Naive thymus-derived CD8-positive, alpha-beta T cell (primary cell): ENCODE measurements at regions not wholly inside any gene's neighbourhood (a gene's known extent, or its start where the extent isn't known, plus 50 kb on each side); places are given as distances from the start of the nearest gene placed in this dataset.

ENCODE experiments used
- ATAC-seq, 2 donors: fragments of 150-1000 bp; cut with Tn5 transposase in 1 of 2; sonication (Bioruptor Pico), chemical (Tn5 transposase) in 1 of 2; 1 replicate in 1 of 2; 2 replicates in 1 of 2; pipeline ENCODE4 v1.10.0; 2021; ENCODE audit warnings: mild to moderate bottlenecking in 2 of 2, moderate library complexity in 2 of 2
- POLR2A ChIA-PET: fragments of 350-600 bp; sonication (Branson Sonifier 250); formaldehyde crosslinking; loops from one replicate; lab custom pipeline; 2021; ENCODE audit warnings: antibody characterized with exemption; lab: Charles Lee
- DNase-seq, 10 donors: peaks; one replicate each; pipeline versions ENCODE4 v3.0.0 to v3.0.0-alpha.2; 2020 to 2022
- H3K27ac Mint-ChIP-seq, 10 donors: one replicate each; pipeline ENCODE4 v1.8.0; 2020 to 2022; ENCODE audit warnings: mild to moderate bottlenecking in 10 of 10, mixed read lengths in 10 of 10, moderate library complexity in 4 of 10, inconsistent platforms in 1 of 10
- H3K27me3 Mint-ChIP-seq, 5 donors: one replicate each; pipeline ENCODE4 v1.8.0; 2021 to 2022; ENCODE audit warnings: mixed read lengths in 5 of 5
- H3K36me3 Mint-ChIP-seq, 3 donors: one replicate each; pipeline ENCODE4 v1.8.0; 2020 to 2022; ENCODE audit warnings: mixed read lengths in 3 of 3, mild to moderate bottlenecking in 2 of 3, inconsistent platforms in 1 of 3
- H3K4me1 Mint-ChIP-seq, 4 donors: one replicate each; pipeline ENCODE4 v1.8.0; 2021 to 2022; ENCODE audit warnings: mixed read lengths in 4 of 4
- H3K4me3 Mint-ChIP-seq, 10 donors: one replicate each; pipeline ENCODE4 v1.8.0; 2020 to 2022; ENCODE audit warnings: mild to moderate bottlenecking in 10 of 10, mixed read lengths in 10 of 10, moderate library complexity in 6 of 10, inconsistent platforms in 1 of 10
- H3K9me3 Mint-ChIP-seq, 9 donors: one replicate each; pipeline ENCODE4 v1.8.0; 2020 to 2022; ENCODE audit warnings: mixed read lengths in 9 of 9, mild to moderate bottlenecking in 3 of 9, inconsistent platforms in 1 of 9, moderate library complexity in 1 of 9

DNA sequence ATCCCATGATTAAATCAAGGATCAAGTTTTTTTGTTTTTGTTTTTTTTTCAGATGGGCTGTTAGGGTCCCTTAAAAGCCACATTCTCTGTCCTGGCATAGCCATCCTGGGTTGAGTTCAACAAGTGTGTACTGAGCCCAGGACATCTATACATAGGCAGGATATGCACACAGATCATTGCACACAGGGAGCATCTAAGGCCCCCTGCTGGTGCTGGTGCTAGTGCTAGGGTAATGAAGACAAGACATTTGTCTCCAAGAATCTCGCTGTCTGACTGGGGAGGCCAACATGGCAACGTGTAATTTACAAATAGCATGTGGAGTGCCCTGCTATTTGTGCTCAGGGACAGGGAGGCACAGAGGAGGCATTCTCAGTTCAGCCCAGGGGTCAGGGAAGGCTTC, 124.5 kb downstream of the VAPA start:
- Mint-ChIP-seq H3K27me3 (peaks cover 0 to 12% (median 4%) of the 10 kb centered on the region in 5 donors), H3K4me1 (peaks cover 3 to 7% (median 5%) of the 10 kb centered on the region in 4 donors), H3K36me3 (peaks cover 0 to 10% (median 7%) of the 10 kb centered on the region in 3 donors), H3K4me3 (no peak overlapping the region), H3K27ac (no peak overlapping the region), H3K9me3 (peaks cover 0 to 23% (median 13%) of the 10 kb centered on the region in 9 donors)
- ATAC-seq (no peak), DNase-seq (no peak)
- POLR2A ChIA-PET = no interaction called here

DNA sequence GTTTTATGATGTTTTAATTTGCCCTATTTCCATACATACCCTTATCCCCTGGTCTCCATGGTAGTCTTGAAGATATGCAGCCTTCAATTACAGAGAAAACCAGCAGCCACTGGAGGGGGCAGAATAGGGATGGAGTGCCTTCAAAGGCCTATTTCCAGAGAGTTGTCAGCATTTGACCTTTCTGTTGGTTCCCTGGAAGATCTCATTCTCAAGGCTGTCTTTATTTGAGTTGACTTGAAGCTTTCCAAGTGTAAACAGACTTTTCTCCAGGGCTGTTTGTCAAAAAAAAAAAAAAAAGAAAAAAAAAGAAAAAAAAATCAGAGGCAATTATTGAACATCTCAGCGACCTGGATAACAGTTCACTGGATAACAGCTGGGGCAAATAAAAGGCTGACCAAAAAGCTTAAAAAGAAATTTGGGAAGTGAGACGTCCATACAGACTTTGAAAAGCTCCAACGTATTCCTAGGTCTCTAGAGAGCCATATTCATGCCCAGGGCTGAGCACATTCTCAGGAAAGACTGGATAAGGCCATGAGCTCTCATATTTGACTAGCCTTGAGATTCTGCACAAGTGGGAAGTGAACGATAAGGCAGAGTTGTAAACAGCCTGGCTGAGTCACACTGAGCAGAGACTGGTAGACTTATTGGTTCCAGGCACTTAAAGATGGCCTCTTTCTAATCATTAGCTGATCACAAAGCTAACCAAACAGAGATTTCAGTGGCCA, 126.6 kb downstream of the VAPA start:
- no peak for ATAC-seq
- H3K4me3 Mint-ChIP-seq = no peak overlapping the region
- POLR2A ChIA-PET = interaction anchor here (0.6 kb wide), 1 partner anchor 33 kb away, joined by 7 read pairs; no protein-coding TSS in a partner anchor
- no peak for DNase-seq
- H3K27ac Mint-ChIP-seq = no peak overlapping the region
- H3K4me1 Mint-ChIP-seq = peaks cover 0 to 4% (median under 1%) of the 10 kb centered on the region in 4 donors
- H3K9me3 Mint-ChIP-seq = peaks cover 0 to 31% (median 13%) of the 10 kb centered on the region in 9 donors
- H3K36me3 Mint-ChIP-seq = peaks cover 0 to 18% (median 7%) of the 10 kb centered on the region in 3 donors
- H3K27me3 Mint-ChIP-seq = peaks cover 0 to 12% (median 7%) of the 10 kb centered on the region in 5 donors

DNA sequence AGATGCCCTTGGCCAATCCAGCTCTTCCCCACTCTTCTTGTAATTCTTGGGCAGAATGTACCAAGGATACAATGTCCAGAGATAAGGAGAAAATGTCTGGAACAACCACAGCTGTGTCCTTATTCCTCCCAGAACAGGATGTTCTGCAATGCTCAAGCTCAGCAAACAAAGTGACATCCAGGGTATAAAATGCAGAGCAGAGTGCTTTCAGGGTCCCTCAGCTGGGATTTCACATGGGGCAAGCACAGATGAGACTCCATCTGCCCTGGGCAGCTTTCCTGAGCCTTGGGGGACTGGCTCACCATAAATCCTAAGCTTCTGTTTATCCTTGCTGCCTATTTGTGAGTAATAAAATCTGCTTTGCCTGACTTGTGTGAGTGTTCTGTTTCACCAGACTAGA, 127.4 kb downstream of the VAPA start:
- DNase-seq = no peak
- Mint-ChIP-seq H3K27me3 (peaks cover 0 to 12% (median 7%) of the 10 kb centered on the region in 5 donors), H3K4me3 (no peak overlapping the region), H3K9me3 (peaks cover 0 to 31% (median 13%) of the 10 kb centered on the region in 9 donors), H3K27ac (no peak overlapping the region), H3K36me3 (peaks cover 0 to 18% (median 7%) of the 10 kb centered on the region in 3 donors), H3K4me1 (peaks cover 0 to 2% (median under 1%) of the 10 kb centered on the region in 4 donors)
- no peak for ATAC-seq
- POLR2A ChIA-PET = no interaction called here

DNA sequence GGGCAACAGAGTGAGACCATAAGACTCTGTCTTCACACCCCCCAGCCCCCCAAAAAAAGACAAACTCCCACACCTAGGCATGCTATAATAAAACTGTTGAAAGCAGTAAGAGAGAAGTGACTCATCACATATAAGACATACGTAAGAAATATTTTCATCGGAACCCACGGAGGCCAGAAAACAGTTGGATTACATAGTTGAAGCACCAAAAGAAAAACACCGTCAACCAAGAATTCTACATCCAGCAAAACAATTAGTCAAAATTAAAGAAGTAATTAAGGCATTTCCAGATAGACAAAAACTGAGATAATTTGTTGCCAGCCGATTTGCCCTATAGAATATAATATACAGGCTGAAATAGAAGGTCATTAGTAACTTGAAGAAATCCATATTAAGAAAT, 128.7 kb downstream of the VAPA start:
- POLR2A ChIA-PET = no interaction called here
- H3K27me3 Mint-ChIP-seq = peaks cover 0 to 12% (median 7%) of the 10 kb centered on the region in 5 donors
- H3K9me3 Mint-ChIP-seq = peaks cover 0 to 31% (median 13%) of the 10 kb centered on the region in 9 donors
- ATAC-seq (no peak), DNase-seq (no peak)
- peaks cover 0 to 18% (median 7%) of the 10 kb centered on the region in 3 donors for H3K36me3 Mint-ChIP-seq
- no peak overlapping the region for H3K27ac Mint-ChIP-seq
- H3K4me1 Mint-ChIP-seq = peaks cover 0 to 2% (median 0%) of the 10 kb centered on the region in 4 donors
- no peak overlapping the region for H3K4me3 Mint-ChIP-seq

DNA sequence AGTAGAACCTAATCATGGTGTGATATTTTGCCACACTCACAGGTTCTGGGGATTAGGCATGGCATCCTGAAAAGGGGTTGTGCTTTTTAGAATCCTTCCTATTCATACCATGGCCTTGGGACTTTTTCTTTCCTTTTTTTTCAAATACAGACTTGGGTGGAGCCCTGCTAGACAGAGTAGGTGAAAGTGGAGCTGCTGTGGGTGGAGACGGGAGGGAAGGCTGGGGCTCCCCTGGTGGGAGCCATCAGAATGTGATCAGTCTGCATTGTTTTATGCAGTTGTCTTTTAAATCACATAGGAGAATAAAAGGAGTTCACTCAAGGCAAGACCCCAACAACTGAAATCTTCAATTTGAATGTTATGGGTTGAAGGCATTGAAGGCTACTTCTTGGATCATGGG, 130.2 kb downstream of the VAPA start:
- Mint-ChIP-seq H3K36me3 (peaks cover 0 to 18% (median 7%) of the 10 kb centered on the region in 3 donors), H3K9me3 (peaks cover 0 to 31% (median 13%) of the 10 kb centered on the region in 9 donors), H3K4me1 (peaks cover 0 to 2% (median 0%) of the 10 kb centered on the region in 4 donors), H3K4me3 (no peak overlapping the region), H3K27ac (no peak overlapping the region), H3K27me3 (peaks cover 0 to 12% (median 9%) of the 10 kb centered on the region in 5 donors)
- ATAC-seq = no peak
- no peak for DNase-seq
- POLR2A ChIA-PET = no interaction called here

DNA sequence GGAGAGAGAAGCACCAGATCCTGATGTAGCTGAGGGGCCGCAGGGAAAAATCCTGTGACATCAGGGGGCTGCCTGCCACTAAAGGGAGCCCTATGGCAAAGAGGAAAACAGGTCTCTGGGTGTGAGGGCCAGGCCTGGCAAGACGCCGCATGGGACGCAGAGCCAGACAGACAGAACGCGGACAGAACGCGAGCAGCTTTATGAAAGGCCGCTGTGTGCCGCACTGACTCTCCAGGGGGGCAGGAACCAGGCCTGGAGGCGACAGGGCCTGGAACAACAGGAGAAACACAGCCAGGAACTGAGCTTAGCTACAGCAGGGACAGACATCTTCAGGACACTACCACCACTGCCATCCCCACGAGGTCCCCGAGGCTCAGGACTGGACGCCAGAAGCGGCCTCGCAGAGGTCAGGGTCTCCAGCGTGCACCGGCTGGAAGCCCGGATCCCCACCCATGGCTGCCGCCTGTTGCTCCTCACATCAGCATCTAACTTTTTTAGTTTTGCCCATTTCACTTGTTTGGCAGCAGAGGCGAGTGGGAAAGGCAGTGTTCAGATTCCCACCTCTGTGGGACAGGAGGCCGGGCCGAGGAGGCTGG, 131.6 kb downstream of the VAPA start:
- POLR2A ChIA-PET = no interaction called here
- H3K4me3 Mint-ChIP-seq = no peak overlapping the region
- no peak for ATAC-seq
- H3K36me3 Mint-ChIP-seq = peaks cover 0 to 18% (median 7%) of the 10 kb centered on the region in 3 donors
- DNase-seq = no peak
- peaks cover 0 to 31% (median 13%) of the 10 kb centered on the region in 9 donors for H3K9me3 Mint-ChIP-seq
- peak overlapping the region in 1 of 10 donors; percentile 21 for H3K27ac Mint-ChIP-seq
- peaks cover 0 to 2% (median 0%) of the 10 kb centered on the region in 4 donors for H3K4me1 Mint-ChIP-seq
- peaks cover 0 to 15% (median 9%) of the 10 kb centered on the region in 5 donors for H3K27me3 Mint-ChIP-seq

DNA sequence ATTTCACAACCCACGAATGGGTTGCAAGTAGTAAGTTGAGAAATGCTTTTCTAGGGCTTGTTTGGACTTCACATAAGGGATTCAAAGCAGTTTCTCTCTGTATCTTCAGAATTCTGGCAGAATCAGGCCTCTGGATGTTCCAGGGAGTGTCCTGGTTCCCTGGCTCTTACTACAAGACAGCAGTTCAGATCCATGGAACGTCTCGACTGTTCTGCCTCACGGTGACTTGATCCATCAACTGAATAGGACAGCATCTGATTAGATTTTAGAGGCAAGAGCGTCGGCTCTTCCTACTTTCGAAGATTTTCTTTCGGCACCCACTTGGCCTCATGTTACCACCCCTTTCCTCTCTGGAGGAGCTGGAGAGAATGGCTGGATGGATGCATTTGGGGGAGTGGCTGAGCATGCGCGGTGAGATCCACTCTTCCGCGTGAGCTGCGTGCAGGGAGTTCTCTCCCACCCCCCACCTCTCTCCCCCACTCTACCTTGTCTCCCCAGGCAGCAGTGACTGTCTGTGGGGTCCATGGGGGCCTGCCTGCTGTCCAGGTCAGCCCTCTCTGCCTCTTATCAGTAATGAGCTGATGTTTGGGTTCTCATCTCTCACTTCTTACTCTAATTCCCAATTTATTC, 132.5 kb downstream of the VAPA start:
- ATAC-seq (no peak), DNase-seq (no peak)
- H3K27ac Mint-ChIP-seq = no peak overlapping the region
- peaks cover 0 to 24% (median 12%) of the 10 kb centered on the region in 9 donors for H3K9me3 Mint-ChIP-seq
- H3K4me1 Mint-ChIP-seq = no peaks in the 10 kb centered on the region
- peaks cover 0 to 15% (median 9%) of the 10 kb centered on the region in 5 donors for H3K27me3 Mint-ChIP-seq
- POLR2A ChIA-PET = no interaction called here
- H3K36me3 Mint-ChIP-seq = peaks cover 0 to 18% (median 7%) of the 10 kb centered on the region in 3 donors
- H3K4me3 Mint-ChIP-seq = no peak overlapping the region

DNA sequence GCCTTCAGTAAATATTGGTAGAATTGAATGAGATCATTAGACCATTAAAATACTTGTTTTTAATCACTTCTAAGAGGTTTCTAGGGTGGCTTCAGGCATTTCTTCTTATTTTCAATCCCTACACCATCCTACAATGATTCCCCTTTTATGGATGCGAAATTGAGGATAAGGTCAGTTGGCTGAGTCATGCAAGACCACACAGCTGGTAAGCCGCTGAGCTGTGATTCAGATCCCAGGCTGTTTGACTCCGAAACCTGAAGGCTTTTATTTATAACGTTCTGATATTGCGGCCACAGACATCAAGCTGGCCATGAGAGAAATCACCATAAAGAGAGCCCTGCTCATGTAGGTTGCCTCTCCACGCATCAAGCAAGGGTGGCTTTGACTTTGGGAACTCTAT, 133.4 kb downstream of the VAPA start:
- Mint-ChIP-seq H3K4me1 (no peaks in the 10 kb centered on the region), H3K36me3 (peaks cover 0 to 12% (median 3%) of the 10 kb centered on the region in 3 donors), H3K27ac (no peak overlapping the region), H3K27me3 (peaks cover 0 to 12% (median 4%) of the 10 kb centered on the region in 5 donors), H3K4me3 (no peak overlapping the region), H3K9me3 (peaks cover 0 to 15% (median 6%) of the 10 kb centered on the region in 9 donors)
- ATAC-seq (no peak), DNase-seq (no peak)
- POLR2A ChIA-PET = no interaction called here

DNA sequence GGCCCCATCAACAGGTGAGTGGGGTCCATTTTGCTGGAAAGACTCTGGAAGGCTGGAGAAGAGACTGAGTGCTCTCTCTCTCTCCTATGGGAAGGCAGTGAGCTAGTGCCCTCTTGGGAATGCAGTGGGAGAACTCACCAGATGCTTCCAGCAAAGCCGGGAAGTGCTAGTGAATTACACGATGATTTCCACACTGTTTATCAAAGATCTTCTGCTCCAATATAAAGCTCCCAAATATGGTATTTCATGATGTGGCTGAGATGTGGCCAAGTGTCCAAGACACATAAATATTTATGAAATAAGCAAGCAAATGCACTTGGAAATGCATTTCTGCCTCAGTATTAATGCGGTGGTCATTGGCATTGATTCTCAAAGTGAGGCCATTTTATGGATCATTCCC, 135.9 kb downstream of the VAPA start:
- H3K4me3 Mint-ChIP-seq = no peak overlapping the region
- POLR2A ChIA-PET = no interaction called here
- ATAC-seq (no peak), DNase-seq (no peak)
- no peaks in the 10 kb centered on the region for H3K4me1 Mint-ChIP-seq
- no peaks in the 10 kb centered on the region for H3K36me3 Mint-ChIP-seq
- H3K27me3 Mint-ChIP-seq = peaks cover 0 to 12% (median 4%) of the 10 kb centered on the region in 5 donors
- H3K27ac Mint-ChIP-seq = no peak overlapping the region
- no peaks in the 10 kb centered on the region for H3K9me3 Mint-ChIP-seq

DNA sequence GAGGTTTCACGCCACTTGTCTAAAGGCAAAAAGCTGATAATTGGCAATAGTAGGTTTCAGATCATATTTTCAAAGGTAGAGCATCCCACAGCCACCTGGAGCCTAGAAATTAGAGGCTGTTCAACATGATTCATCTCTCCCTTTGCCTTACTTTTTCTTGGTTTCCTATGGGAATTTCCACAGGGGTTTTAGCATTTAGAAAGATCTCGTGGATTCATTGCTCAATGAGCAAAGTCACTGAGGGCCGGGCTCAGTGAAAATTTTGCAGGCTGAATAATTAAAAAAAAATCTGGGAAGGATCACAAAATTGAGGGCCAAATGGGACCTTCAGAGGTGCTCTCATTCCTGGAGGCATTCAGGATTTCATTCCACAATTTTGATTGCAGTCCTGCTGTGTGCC, 137.1 kb downstream of the VAPA start:
- ATAC-seq (no peak), DNase-seq (no peak)
- H3K27me3 Mint-ChIP-seq = peaks cover 0 to 8% (median 2%) of the 10 kb centered on the region in 5 donors
- H3K27ac Mint-ChIP-seq = no peak overlapping the region
- no peaks in the 10 kb centered on the region for H3K4me1 Mint-ChIP-seq
- no peaks in the 10 kb centered on the region for H3K36me3 Mint-ChIP-seq
- no peak overlapping the region for H3K4me3 Mint-ChIP-seq
- POLR2A ChIA-PET = no interaction called here
- no peaks in the 10 kb centered on the region for H3K9me3 Mint-ChIP-seq

DNA sequence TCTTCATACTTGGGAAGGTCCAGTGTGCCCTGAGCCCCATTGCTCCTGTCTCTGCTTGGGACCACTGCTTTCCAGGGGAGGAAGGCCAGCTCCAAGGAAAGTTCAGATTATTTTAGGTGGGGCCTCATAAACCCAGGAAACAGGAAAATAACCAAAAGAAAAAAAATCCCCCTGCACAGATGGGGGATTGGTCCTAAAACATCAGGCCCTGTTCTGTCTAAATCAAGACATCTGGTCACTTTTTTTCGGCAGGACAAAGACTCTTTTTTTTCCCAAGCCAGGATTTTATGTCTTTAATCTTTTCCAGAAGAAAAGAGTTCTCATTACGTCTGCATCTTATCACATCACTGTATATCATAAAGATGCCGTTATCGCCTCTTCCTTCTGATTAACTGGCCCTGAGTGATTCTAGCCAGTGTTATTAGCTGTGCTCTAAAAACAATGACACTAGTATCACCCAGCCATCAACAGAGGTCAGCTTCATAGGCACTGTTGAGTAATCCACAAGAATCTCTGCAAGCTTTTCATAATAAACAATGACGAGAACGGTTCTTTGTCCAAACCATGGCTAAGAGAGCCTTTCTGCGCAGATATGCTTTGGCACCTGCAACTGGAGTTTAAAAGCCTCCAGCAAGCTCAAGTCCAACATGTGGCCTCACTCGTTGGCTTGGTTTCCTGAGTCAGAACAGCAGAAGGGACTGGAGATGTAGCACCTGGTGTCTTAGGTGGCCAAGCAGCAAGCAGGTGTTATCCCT, 138.2 kb downstream of the VAPA start:
- H3K4me3 Mint-ChIP-seq = no peak overlapping the region
- no peaks in the 10 kb centered on the region for H3K36me3 Mint-ChIP-seq
- POLR2A ChIA-PET = no interaction called here
- peaks cover 0 to 8% (median 2%) of the 10 kb centered on the region in 5 donors for H3K27me3 Mint-ChIP-seq
- peaks cover 0 to 5% (median 0%) of the 10 kb centered on the region in 4 donors for H3K4me1 Mint-ChIP-seq
- no peaks in the 10 kb centered on the region for H3K9me3 Mint-ChIP-seq
- ATAC-seq (no peak), DNase-seq (no peak)
- H3K27ac Mint-ChIP-seq = no peak overlapping the region

DNA sequence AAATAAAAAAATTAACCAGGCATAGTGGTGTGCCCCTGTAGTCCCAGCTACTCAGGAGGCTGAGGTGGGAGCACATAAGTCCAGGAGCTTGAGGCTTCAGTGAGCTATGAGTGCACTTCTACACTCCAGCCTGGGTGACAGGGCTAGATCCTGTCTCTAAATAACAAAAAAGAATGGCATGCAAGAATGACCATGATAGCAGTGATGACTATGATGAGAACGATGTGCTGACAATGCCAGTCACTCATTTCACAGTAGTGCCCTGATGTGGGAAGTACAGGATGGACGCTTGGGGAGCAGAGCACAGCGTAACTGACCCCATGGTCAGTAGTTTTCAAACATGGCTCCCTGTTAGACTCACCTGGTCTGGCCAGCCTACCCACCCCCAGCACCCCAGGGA, 139.1 kb downstream of the VAPA start:
- H3K9me3 Mint-ChIP-seq = no peaks in the 10 kb centered on the region
- POLR2A ChIA-PET = no interaction called here
- H3K4me3 Mint-ChIP-seq = no peak overlapping the region
- peaks cover 0 to 5% (median under 1%) of the 10 kb centered on the region in 5 donors for H3K27me3 Mint-ChIP-seq
- H3K27ac Mint-ChIP-seq = no peak overlapping the region
- no peaks in the 10 kb centered on the region for H3K36me3 Mint-ChIP-seq
- DNase-seq (no peak), ATAC-seq (no peak)
- H3K4me1 Mint-ChIP-seq = peaks cover 0 to 12% (median 0%) of the 10 kb centered on the region in 4 donors
